Thoracic aorta (tissue), 2 donors: ENCODE measurements at regions not wholly inside any gene's neighbourhood (a gene's known extent, or its start where the extent isn't known, plus 50 kb on each side); places are given as distances from the start of the nearest gene placed in this dataset.

ENCODE experiments used
- ATAC-seq: fragments of 150-250 bp; one replicate; pipeline ENCODE4 v1.8.0; 2017; ENCODE audit warnings: low read depth; ENCODE audit not compliant: insufficient number of reproducible peaks, low FRiP score
- DNase-seq: peaks from one replicate; pipeline ENCODE4 v3.0.0-alpha.2; 2020; ENCODE audit warnings: low spot score
- H3K27ac ChIP-seq, 2 donors: fragments of 200-600 bp; sonication (generic); 1 replicate in 1 of 2; 2 replicates in 1 of 2; pipeline ENCODE4 v1.5.1; 2016; ENCODE audit warnings: mild to moderate bottlenecking in 2 of 2, moderate library complexity in 2 of 2
- H3K27me3 ChIP-seq: fragments of 200-600 bp; sonication (generic); replicated peaks from 2 replicates; pipeline ENCODE4 v1.6.0; 2016; ENCODE audit warnings: mild to moderate bottlenecking; ENCODE audit not compliant: insufficient read depth
- H3K36me3 ChIP-seq: fragments of 200-600 bp; sonication (generic); one replicate; pipeline ENCODE4 v1.5.1; 2016
- H3K4me1 ChIP-seq, 2 donors: fragments of 200-600 bp; sonication (generic); 1 replicate in 1 of 2; 2 replicates in 1 of 2; pipeline versions ENCODE4 v1.5.1 to v1.6.0; 2016; ENCODE audit warnings: low read depth in 2 of 2, mild to moderate bottlenecking in 1 of 2; ENCODE audit not compliant: control insufficient read depth in 1 of 2
- H3K4me3 ChIP-seq: fragments of 200-600 bp; sonication (generic); 2 replicates; pipeline ENCODE4 v1.5.1; 2016; ENCODE audit warnings: mild to moderate bottlenecking
- H3K9me3 ChIP-seq: fragments of 200-600 bp; sonication (generic); 2 replicates; pipeline ENCODE4 v1.5.1; 2016
- TF ChIP-seq, protein P1 (sequence below): fragments of 200-600 bp; sonication (generic); IDR thresholded peaks from one replicate; pipeline ENCODE4 v1.5.1; 2019; ENCODE audit warnings: antibody characterized with exemption

DNA sequence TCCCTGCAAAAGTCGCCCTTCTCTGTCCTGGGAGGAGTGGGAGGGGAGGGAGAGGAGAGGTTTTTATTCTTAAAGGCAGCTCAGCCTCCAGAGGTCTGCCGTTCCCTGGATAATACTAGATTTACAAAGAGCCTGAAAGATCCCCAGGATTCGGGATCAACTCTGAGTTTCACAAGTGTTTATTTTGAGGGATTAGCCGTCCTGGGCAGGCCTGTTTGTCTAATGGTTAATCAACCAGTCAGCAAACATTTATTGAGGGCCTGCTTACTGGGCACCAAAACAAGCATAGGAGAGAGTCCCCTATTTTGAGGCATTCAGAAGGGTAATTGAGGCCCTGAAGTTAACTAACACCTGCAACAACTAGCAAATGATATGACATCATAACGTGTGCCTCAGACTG lies 152.6 kb upstream of the SLC1A4 start:
- TF ChIP-seq, protein P1, sequence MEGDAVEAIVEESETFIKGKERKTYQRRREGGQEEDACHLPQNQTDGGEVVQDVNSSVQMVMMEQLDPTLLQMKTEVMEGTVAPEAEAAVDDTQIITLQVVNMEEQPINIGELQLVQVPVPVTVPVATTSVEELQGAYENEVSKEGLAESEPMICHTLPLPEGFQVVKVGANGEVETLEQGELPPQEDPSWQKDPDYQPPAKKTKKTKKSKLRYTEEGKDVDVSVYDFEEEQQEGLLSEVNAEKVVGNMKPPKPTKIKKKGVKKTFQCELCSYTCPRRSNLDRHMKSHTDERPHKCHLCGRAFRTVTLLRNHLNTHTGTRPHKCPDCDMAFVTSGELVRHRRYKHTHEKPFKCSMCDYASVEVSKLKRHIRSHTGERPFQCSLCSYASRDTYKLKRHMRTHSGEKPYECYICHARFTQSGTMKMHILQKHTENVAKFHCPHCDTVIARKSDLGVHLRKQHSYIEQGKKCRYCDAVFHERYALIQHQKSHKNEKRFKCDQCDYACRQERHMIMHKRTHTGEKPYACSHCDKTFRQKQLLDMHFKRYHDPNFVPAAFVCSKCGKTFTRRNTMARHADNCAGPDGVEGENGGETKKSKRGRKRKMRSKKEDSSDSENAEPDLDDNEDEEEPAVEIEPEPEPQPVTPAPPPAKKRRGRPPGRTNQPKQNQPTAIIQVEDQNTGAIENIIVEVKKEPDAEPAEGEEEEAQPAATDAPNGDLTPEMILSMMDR: no peak

GRCh38 chr2:64837116-64837731 lies 152.0 kb upstream of the SLC1A4 start:
- Histone ChIP-seq H3K36me3 (no peaks in the 10 kb centered on the region), H3K4me1 (peaks cover 0 to 17% of the 10 kb centered on the region in 2 donors), H3K4me3 (no peak overlapping the region), H3K9me3 (no peaks in the 10 kb centered on the region), H3K27ac (no peak overlapping the region), H3K27me3 (no peaks in the 10 kb centered on the region)
- DNase-seq: no peak
- TF ChIP-seq, protein P1: no peak
- no peak for ATAC-seq

More for the DNA sequence above, 152.6 kb upstream of the SLC1A4 start:
- no peak overlapping the region for H3K4me3 ChIP-seq
- no peaks in the 10 kb centered on the region for H3K36me3 ChIP-seq
- no peaks in the 10 kb centered on the region for H3K27me3 ChIP-seq
- H3K27ac ChIP-seq: no peak overlapping the region
- peaks cover 0 to 17% of the 10 kb centered on the region in 2 donors for H3K4me1 ChIP-seq
- no peak for ATAC-seq
- H3K9me3 ChIP-seq: no peaks in the 10 kb centered on the region
- DNase-seq: no peak

DNA sequence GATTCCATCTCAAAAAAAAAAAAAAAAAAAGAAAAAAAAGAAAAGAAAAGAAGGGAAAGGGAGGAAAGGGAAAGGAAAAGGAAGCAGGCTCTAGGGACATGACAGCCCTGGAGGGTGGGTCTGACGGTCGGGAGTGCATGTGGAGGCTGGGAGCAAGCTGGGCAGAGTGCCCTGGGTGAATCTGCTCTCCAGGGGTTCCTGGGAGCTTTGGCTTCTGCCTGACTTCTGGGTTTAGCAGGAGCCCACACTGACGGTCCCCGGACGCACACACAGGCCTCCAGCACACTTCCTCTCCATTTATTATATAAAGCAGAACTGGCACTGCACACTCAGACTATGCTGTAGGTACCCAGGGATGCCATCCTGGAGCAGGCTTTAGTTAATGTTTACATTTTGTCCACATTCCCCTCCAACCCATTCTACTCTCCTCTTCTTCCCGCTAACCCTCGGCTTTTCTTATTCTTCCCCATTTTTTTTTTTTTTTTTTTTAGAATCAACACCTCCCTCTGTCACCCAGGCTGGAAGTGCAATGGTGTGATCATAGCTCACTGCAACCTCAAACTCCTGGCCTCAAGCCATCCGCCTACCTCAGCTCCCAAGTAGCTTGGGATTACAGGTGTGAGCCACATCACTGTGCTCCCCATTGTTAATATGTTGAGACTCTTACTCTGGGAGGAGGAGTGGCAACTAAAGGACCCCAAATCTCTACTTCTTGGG lies 151.1 kb upstream of the SLC1A4 start:
- TF ChIP-seq, protein P1: no peak
- H3K4me1 ChIP-seq: peaks cover 0 to 17% of the 10 kb centered on the region in 2 donors
- no peak for DNase-seq
- no peak overlapping the region for H3K4me3 ChIP-seq
- ATAC-seq: no peak
- H3K27me3 ChIP-seq: no peaks in the 10 kb centered on the region
- no peak overlapping the region for H3K27ac ChIP-seq
- H3K36me3 ChIP-seq: no peaks in the 10 kb centered on the region
- H3K9me3 ChIP-seq: no peaks in the 10 kb centered on the region

DNA sequence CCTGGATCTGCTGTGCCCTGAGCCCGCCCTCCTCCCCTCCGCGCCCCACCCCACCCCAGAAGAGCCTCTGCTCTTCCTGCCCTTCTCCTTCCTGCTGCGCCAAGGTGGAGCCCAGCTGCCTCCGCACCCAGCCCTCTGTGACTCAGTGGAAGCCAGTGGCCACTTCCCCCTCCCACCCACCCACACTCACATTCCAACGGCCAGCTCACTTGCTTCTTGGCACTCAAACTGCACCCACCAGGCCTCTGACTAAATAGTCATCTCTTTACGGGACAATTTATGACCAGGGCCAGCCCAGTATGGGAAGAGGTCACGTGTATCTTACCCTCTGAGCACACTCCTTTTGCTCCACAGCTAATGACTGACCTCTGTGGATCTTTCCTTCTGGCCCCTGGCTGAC lies 150.4 kb upstream of the SLC1A4 start:
- Histone ChIP-seq H3K4me3 (no peak overlapping the region), H3K4me1 (peaks cover 0 to 17% of the 10 kb centered on the region in 2 donors), H3K27ac (no peak overlapping the region), H3K27me3 (no peaks in the 10 kb centered on the region), H3K36me3 (no peaks in the 10 kb centered on the region), H3K9me3 (no peaks in the 10 kb centered on the region)
- DNase-seq: peak; percentile 30
- ATAC-seq: no peak
- TF ChIP-seq, protein P1: no peak

- ATAC-seq: no peak
- Histone ChIP-seq H3K4me1 (peaks cover 0 to 17% of the 10 kb centered on the region in 2 donors), H3K4me3 (no peak overlapping the region), H3K27me3 (no peaks in the 10 kb centered on the region), H3K9me3 (no peaks in the 10 kb centered on the region), H3K36me3 (no peaks in the 10 kb centered on the region), H3K27ac (no peak overlapping the region)
- TF ChIP-seq, protein P1: no peak
- no peak for DNase-seq
Measured at GRCh38 chr2:64839844-64840243, 149.4 kb upstream of the SLC1A4 start.
